Upper lobe of left lung (tissue), 4 donors: ENCODE measurements at regions not wholly inside any gene's neighbourhood (a gene's known extent, or its start where the extent isn't known, plus 50 kb on each side); places are given as distances from the start of the nearest gene placed in this dataset.
"Not testable (repeated sequence)": the region's sequence is repeated elsewhere in the genome, so short reads cannot be mapped to it uniquely, and the experiment has no call there.

Source experiments
- POLR2A ChIP-seq, 4 donors: fragments of 450-650 bp; IDR thresholded peaks; one replicate each; pipeline ENCODE4 v1.5.1; 2016 to 2017; ENCODE audit warnings: antibody characterized with exemption in 4 of 4, mild to moderate bottlenecking in 2 of 4
- TF ChIP-seq, protein P1 (sequence below), 6 experiments: fragments of 450-650 bp in 4 of 6; fragments of 200-600 bp in 2 of 6; sonication (generic) in 2 of 6; IDR thresholded peaks; one replicate each; pipeline ENCODE4 v1.5.1; 2016 to 2019; ENCODE audit warnings: antibody characterized with exemption in 6 of 6

- TF ChIP-seq, protein P1, sequence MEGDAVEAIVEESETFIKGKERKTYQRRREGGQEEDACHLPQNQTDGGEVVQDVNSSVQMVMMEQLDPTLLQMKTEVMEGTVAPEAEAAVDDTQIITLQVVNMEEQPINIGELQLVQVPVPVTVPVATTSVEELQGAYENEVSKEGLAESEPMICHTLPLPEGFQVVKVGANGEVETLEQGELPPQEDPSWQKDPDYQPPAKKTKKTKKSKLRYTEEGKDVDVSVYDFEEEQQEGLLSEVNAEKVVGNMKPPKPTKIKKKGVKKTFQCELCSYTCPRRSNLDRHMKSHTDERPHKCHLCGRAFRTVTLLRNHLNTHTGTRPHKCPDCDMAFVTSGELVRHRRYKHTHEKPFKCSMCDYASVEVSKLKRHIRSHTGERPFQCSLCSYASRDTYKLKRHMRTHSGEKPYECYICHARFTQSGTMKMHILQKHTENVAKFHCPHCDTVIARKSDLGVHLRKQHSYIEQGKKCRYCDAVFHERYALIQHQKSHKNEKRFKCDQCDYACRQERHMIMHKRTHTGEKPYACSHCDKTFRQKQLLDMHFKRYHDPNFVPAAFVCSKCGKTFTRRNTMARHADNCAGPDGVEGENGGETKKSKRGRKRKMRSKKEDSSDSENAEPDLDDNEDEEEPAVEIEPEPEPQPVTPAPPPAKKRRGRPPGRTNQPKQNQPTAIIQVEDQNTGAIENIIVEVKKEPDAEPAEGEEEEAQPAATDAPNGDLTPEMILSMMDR (IDR thresholded peaks at IDR 0.05) = not testable (repeated sequence)
- TF ChIP-seq POLR2A (IDR thresholded peaks at IDR 0.05) = not testable (repeated sequence)
Observed at GRCh38 chr10:65670596-65670995, 1255.2 kb upstream of the LRRTM3 start.
